ENCODE measurements at regions not wholly inside any gene's neighbourhood (a gene's known extent, or its start where the extent isn't known, plus 50 kb on each side); places are given as distances from the start of the nearest gene placed in this dataset.

DNA sequence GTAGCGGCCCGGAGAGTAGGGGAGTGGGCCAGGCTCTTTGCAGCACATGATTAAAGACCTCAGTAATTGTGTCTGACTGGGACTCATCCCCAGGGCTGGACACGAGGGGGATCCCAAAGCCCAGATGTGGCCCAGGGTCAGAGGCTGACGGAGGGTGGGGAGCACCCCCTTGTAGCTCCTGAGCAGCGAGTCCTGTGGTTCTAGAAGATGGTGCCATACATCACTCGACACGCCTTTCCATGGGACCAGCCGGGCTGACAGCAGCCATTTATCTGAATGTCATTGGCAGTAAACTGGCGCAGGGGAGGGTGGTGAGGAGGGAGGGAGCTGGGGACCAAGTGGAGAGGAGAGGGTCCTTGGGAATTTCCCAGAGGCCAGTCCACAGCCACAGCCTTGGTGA, 65.1 kb upstream of the FAM222A start:
- H3K9me3 Mint-ChIP-seq = no peaks in the 10 kb centered on the region
- H3K4me1 Mint-ChIP-seq = peaks cover 19% of the 10 kb centered on the region
- DNase-seq (ENCODE audit: low read depth, low spot score) = no peak
- H3K36me3 Mint-ChIP-seq (ENCODE audit: low read depth) = no peaks in the 10 kb centered on the region
- peaks cover 4% of the 10 kb centered on the region for H3K27me3 Mint-ChIP-seq (ENCODE audit: low read depth)
- H3K4me3 Mint-ChIP-seq = no peak overlapping the region
- no peak for TF ChIP-seq CTCF (conservative IDR thresholded peaks at IDR 0.05)
- peak overlapping the region; percentile 52 for H3K27ac Mint-ChIP-seq (ENCODE audit: unreplicated experiment)

DNA sequence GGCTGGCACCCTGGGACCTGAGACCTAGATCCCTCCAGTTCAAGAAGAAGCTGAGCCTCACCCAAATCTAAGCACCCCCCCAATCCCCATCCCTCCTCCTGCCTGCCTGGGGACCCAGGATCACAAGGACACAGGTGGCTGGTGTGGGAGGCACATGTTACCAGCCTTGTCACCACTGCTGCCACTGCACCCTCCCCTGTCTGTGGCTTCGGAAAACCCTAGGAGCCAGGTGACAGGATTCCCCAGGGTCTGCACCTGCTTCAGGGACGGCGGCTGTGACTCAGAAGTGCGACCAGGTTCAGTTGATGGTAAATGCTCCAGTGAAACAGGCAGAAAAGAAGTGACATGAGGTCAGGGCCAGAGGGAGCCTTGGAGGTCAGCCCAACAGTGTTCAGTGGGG, 62.8 kb upstream of the FAM222A start:
- H3K9me3 Mint-ChIP-seq = no peaks in the 10 kb centered on the region
- H3K27ac Mint-ChIP-seq (ENCODE audit: unreplicated experiment) = no peak overlapping the region
- no peaks in the 10 kb centered on the region for H3K36me3 Mint-ChIP-seq (ENCODE audit: low read depth)
- peaks cover 11% of the 10 kb centered on the region for H3K4me1 Mint-ChIP-seq
- DNase-seq (ENCODE audit: low read depth, low spot score) = no peak
- TF ChIP-seq CTCF (conservative IDR thresholded peaks at IDR 0.05) = no peak
- peaks cover 7% of the 10 kb centered on the region for H3K27me3 Mint-ChIP-seq (ENCODE audit: low read depth)
- no peak overlapping the region for H3K4me3 Mint-ChIP-seq

DNA sequence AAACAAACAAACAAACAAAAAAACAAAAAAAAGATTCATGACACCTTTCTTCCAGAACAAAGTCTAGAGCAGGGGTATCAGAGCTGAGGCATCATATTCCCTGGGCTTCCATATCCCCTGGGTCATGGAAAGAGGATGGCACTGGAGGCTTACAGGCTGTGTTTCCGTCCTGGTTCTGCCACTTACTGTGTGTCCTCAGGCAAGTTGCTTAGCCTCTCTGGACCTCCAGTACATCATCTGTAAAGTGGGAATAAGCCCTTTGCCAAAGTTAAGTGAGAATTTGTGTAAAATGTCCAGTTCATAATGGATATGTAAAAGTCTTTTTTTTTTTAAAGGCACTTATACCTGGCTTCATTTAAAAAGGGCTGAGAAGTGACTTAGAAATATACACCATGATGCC, 62.0 kb upstream of the FAM222A start:
- peaks cover 7% of the 10 kb centered on the region for H3K27me3 Mint-ChIP-seq (ENCODE audit: low read depth)
- no peak for TF ChIP-seq CTCF (conservative IDR thresholded peaks at IDR 0.05)
- no peaks in the 10 kb centered on the region for H3K9me3 Mint-ChIP-seq
- no peaks in the 10 kb centered on the region for H3K36me3 Mint-ChIP-seq (ENCODE audit: low read depth)
- no peak for DNase-seq (ENCODE audit: low read depth, low spot score)
- no peak overlapping the region for H3K27ac Mint-ChIP-seq (ENCODE audit: unreplicated experiment)
- no peak overlapping the region for H3K4me3 Mint-ChIP-seq
- peaks cover 10% of the 10 kb centered on the region for H3K4me1 Mint-ChIP-seq

DNA sequence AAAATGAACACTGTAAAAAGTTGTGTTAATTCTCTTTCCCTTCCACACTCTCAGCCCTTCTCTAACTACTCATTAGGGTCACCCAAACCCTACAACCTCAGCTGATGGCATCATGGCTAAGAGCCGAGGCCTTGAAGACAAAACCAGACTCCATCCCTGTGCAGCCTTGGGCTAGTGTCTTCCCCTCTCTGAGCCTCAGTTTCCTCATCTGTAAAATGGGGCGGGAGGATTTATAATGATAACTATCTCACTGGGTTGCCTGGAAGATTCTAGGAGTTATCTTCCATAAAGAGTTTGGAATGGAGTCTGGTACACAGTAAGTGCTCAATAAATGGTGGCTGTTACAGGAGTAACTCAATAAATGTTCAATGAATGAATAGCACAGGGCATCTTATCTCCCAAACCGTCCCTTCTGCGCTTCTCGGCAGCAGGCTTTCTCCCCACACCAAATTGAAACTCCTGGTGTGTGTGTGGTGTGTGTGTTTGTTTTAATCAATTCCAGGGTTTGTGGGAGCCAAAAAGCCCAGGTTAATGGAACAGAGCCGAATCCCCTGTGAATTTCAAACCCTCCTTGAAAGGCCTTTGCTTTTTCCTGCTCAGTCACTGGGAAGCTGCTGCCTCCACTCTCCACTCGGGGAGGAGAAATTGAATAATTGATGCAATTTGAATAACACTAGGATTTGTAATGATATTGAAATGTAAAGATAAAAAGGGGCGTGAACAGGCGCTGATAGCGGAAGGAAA, 61.2 kb upstream of the FAM222A start:
- peaks cover 7% of the 10 kb centered on the region for H3K27me3 Mint-ChIP-seq (ENCODE audit: low read depth)
- H3K9me3 Mint-ChIP-seq = no peaks in the 10 kb centered on the region
- no peaks in the 10 kb centered on the region for H3K36me3 Mint-ChIP-seq (ENCODE audit: low read depth)
- TF ChIP-seq CTCF (conservative IDR thresholded peaks at IDR 0.05) = no peak
- no peak for DNase-seq (ENCODE audit: low read depth, low spot score)
- H3K4me1 Mint-ChIP-seq = peaks cover 2% of the 10 kb centered on the region
- no peak overlapping the region for H3K27ac Mint-ChIP-seq (ENCODE audit: unreplicated experiment)
- H3K4me3 Mint-ChIP-seq = no peak overlapping the region

- H3K27ac Mint-ChIP-seq (ENCODE audit: unreplicated experiment) = no peak overlapping the region
- no peak for DNase-seq (ENCODE audit: low read depth, low spot score)
- no peak for TF ChIP-seq CTCF (conservative IDR thresholded peaks at IDR 0.05)
- H3K4me3 Mint-ChIP-seq = no peak overlapping the region
- H3K36me3 Mint-ChIP-seq (ENCODE audit: low read depth) = no peaks in the 10 kb centered on the region
- H3K4me1 Mint-ChIP-seq = no peaks in the 10 kb centered on the region
- H3K27me3 Mint-ChIP-seq (ENCODE audit: low read depth) = peaks cover 7% of the 10 kb centered on the region
- H3K9me3 Mint-ChIP-seq = no peaks in the 10 kb centered on the region
Observed at GRCh38 chr12:109652977-109653264, 60.7 kb upstream of the FAM222A start.
